SU-DHL-6 (cell line): ENCODE measurements at regions not wholly inside any gene's neighbourhood (a gene's known extent, or its start where the extent isn't known, plus 50 kb on each side); places are given as distances from the start of the nearest gene placed in this dataset.

Experiments used
- CTCF ChIP-seq: fragments of 200-600 bp; sonication (generic); IDR thresholded peaks from one replicate; pipeline ENCODE4 v1.5.1; 2017; ENCODE audit warnings: antibody characterized with exemption, mild to moderate bottlenecking, low read length, moderate library complexity; ENCODE audit not compliant: insufficient read depth, poor library complexity, severe bottlenecking
- EZH2phosphoT487 ChIP-seq: fragments of 200-600 bp; sonication (generic), shearing (Covaris generic); conservative IDR thresholded peaks from 2 replicates; pipeline ENCODE4 v1.6.1; 2018; ENCODE audit warnings: mild to moderate bottlenecking, antibody characterized with exemption, low read length, moderate library complexity, mixed read lengths

- TF ChIP-seq CTCF (no peak), EZH2phosphoT487 (no peak)
These were observed 50.0 kb upstream of the NAA35 start for GRCh38 chr9:85890962-85891361.
